Effector memory CD8-positive, alpha-beta T cell (primary cell): ENCODE measurements at regions not wholly inside any gene's neighbourhood (a gene's known extent, or its start where the extent isn't known, plus 50 kb on each side); places are given as distances from the start of the nearest gene placed in this dataset.
A peak's percentile ranks its signal among the peaks of the same experiment; 100 is the strongest.
"Not testable (repeated sequence)": the region's sequence is repeated elsewhere in the genome, so short reads cannot be mapped to it uniquely, and the experiment has no call there.

ENCODE experiments used
- ATAC-seq: fragments of 150-1000 bp; cut with Tn5 transposase; replicated peaks from 2 replicates; pipeline ENCODE4 v1.10.0; 2021; ENCODE audit warnings: mild to moderate bottlenecking, moderate library complexity
- DNase-seq, 3 experiments: peaks; one replicate each; pipeline ENCODE4 v3.0.0; 2021
- H3K27ac Mint-ChIP-seq, 2 donors: one replicate each; pipeline ENCODE4 v1.8.0; 2022; ENCODE audit warnings: mild to moderate bottlenecking in 2 of 2, mixed read lengths in 2 of 2, moderate library complexity in 2 of 2
- H3K27me3 Mint-ChIP-seq, 2 donors: one replicate each; pipeline ENCODE4 v1.8.0; 2022; ENCODE audit warnings: mixed read lengths in 2 of 2
- H3K36me3 Mint-ChIP-seq: one replicate; pipeline ENCODE4 v1.8.0; 2022; ENCODE audit warnings: mild to moderate bottlenecking, moderate library complexity, mixed read lengths; ENCODE audit not compliant: insufficient read depth
- H3K4me1 Mint-ChIP-seq, 2 donors: one replicate each; pipeline ENCODE4 v1.8.0; 2022; ENCODE audit warnings: low read depth in 2 of 2, mixed read lengths in 2 of 2
- H3K4me3 Mint-ChIP-seq, 2 donors: one replicate each; pipeline ENCODE4 v1.8.0; 2022; ENCODE audit warnings: mild to moderate bottlenecking in 2 of 2, mixed read lengths in 2 of 2, moderate library complexity in 2 of 2
- H3K9me3 Mint-ChIP-seq, 2 donors: one replicate each; pipeline ENCODE4 v1.8.0; 2022; ENCODE audit warnings: mixed read lengths in 2 of 2

GRCh38 chr7:66464059-66464458 is 164.6 kb upstream of the KCTD7 start:
- Mint-ChIP-seq H3K27ac (no peak overlapping the region), H3K27me3 (no peaks in the 10 kb centered on the region), H3K4me3 (no peak overlapping the region), H3K9me3 (peaks cover 2 to 8% of the 10 kb centered on the region in 2 donors), H3K36me3 (peaks cover 4% of the 10 kb centered on the region), H3K4me1 (no peaks in the 10 kb centered on the region)
- no peak for DNase-seq
- ATAC-seq = no peak

GRCh38 chr7:66466081-66466600 is 162.5 kb upstream of the KCTD7 start:
- H3K9me3 Mint-ChIP-seq = peaks cover 2 to 7% of the 10 kb centered on the region in 2 donors
- no peaks in the 10 kb centered on the region for H3K4me1 Mint-ChIP-seq
- H3K36me3 Mint-ChIP-seq = peaks cover 4% of the 10 kb centered on the region
- H3K4me3 Mint-ChIP-seq = no peak overlapping the region
- no peaks in the 10 kb centered on the region for H3K27me3 Mint-ChIP-seq
- DNase-seq (no peak), ATAC-seq (no peak)
- no peak overlapping the region for H3K27ac Mint-ChIP-seq

- peaks cover 4% of the 10 kb centered on the region for H3K36me3 Mint-ChIP-seq
- DNase-seq (no peak), ATAC-seq (no peak)
- H3K27ac Mint-ChIP-seq = no peak overlapping the region
- no peak overlapping the region for H3K4me3 Mint-ChIP-seq
- no peaks in the 10 kb centered on the region for H3K9me3 Mint-ChIP-seq
- H3K27me3 Mint-ChIP-seq = no peaks in the 10 kb centered on the region
- no peaks in the 10 kb centered on the region for H3K4me1 Mint-ChIP-seq
Measured at GRCh38 chr7:66467887-66468286, 160.8 kb upstream of the KCTD7 start.

DNA sequence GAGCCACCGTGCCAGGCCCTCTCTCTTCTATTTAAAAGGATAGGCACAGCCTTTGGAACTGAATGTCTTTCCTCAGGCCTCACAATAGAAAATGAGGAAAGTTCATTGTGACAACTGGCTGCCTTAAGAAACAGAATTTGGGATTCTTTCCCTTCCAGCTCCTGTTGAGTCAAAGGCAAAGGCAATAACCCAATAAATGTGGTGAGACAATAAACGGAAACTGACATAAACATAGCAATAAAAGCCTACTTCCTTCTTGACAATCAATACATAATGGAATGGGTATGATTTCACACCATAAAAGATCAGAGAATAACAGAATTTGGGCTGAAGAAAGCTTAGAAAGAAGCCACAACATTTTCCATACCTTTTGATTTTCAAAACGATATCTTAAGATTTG is 155.6 kb upstream of the KCTD7 start:
- not testable (repeated sequence) for H3K4me1 Mint-ChIP-seq, H3K27me3 Mint-ChIP-seq, H3K27ac Mint-ChIP-seq

GRCh38 chr7:66474441-66474840 is 154.2 kb upstream of the KCTD7 start:
- DNase-seq = no peak
- no peak for ATAC-seq
- H3K27ac Mint-ChIP-seq = no peak overlapping the region
- no peak overlapping the region for H3K4me3 Mint-ChIP-seq
- H3K4me1 Mint-ChIP-seq = no peaks in the 10 kb centered on the region
- peaks cover 29% of the 10 kb centered on the region for H3K36me3 Mint-ChIP-seq
- H3K27me3 Mint-ChIP-seq = no peaks in the 10 kb centered on the region
- no peaks in the 10 kb centered on the region for H3K9me3 Mint-ChIP-seq

More for the DNA sequence above, 155.6 kb upstream of the KCTD7 start:
- H3K36me3 Mint-ChIP-seq = peaks cover 19% of the 10 kb centered on the region
- DNase-seq, H3K4me3 Mint-ChIP-seq, H3K9me3 Mint-ChIP-seq, ATAC-seq: not testable (repeated sequence)

- peaks cover 32% of the 10 kb centered on the region for H3K36me3 Mint-ChIP-seq
- not testable (repeated sequence) for H3K4me3 Mint-ChIP-seq, DNase-seq, H3K9me3 Mint-ChIP-seq, ATAC-seq, H3K4me1 Mint-ChIP-seq, H3K27ac Mint-ChIP-seq, H3K27me3 Mint-ChIP-seq
Measured at GRCh38 chr7:66476056-66476455, 152.6 kb upstream of the KCTD7 start.

GRCh38 chr7:66477822-66478397 is 150.8 kb upstream of the KCTD7 start:
- H3K4me3 Mint-ChIP-seq, H3K27me3 Mint-ChIP-seq, H3K9me3 Mint-ChIP-seq, H3K4me1 Mint-ChIP-seq, ATAC-seq, DNase-seq: not testable (repeated sequence)
- Mint-ChIP-seq H3K27ac (peak overlapping the region in 1 of 2 donors; percentile 16), H3K36me3 (peaks cover 38% of the 10 kb centered on the region)

DNA sequence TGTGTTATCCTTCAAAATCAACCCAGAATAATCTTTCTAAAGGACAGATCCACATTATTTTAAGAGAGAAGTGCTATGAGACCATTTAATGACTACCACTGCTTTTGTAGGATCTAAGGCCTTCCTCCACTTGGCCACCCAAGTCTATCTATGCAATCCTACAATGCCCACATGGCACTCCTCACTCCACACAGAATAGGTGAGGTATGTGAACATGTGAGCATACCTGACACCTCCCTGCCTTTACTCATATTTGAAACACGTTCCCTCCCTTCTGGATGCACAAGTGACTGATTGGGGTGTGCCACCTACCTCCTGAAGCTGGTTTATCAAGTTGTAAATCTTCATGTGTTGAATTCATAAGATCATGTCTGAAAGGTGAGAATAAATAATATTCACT is 147.5 kb upstream of the KCTD7 start:
- not testable (repeated sequence) for H3K27me3 Mint-ChIP-seq, ATAC-seq, H3K4me3 Mint-ChIP-seq, H3K9me3 Mint-ChIP-seq, DNase-seq, H3K4me1 Mint-ChIP-seq, H3K27ac Mint-ChIP-seq
- H3K36me3 Mint-ChIP-seq = peaks cover 27% of the 10 kb centered on the region

GRCh38 chr7:66489065-66489464 is 139.6 kb upstream of the KCTD7 start:
- peaks cover 22% of the 10 kb centered on the region for H3K36me3 Mint-ChIP-seq
- H3K4me3 Mint-ChIP-seq, ATAC-seq, H3K9me3 Mint-ChIP-seq, H3K27me3 Mint-ChIP-seq, DNase-seq, H3K4me1 Mint-ChIP-seq, H3K27ac Mint-ChIP-seq: not testable (repeated sequence)

- peak overlapping the region; percentile 63 to 74 for H3K27ac Mint-ChIP-seq
- not testable (repeated sequence) for H3K4me3 Mint-ChIP-seq
Measured at GRCh38 chr7:66489741-66490140, 138.9 kb upstream of the KCTD7 start.

DNA sequence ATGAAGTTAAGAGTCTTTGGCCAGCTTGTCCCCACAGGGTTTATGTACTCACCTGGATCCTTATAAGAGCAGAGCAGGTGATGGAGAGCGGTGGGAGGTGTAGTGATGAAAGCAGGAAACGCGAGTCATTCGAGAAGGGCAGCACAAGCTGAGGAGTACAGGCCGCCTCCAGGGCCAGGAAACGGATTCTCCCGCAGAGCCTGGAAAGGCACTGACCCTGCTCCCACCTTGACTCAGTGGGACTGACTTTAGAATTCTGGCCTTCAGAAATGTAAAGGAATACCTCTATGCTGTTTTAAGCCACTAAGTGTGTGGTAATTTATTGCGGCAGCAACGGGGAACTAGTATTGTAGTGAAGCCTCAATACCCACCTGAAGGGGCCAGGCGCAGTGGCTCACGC is 137.7 kb upstream of the KCTD7 start:
- H3K27me3 Mint-ChIP-seq, ATAC-seq, H3K9me3 Mint-ChIP-seq, H3K27ac Mint-ChIP-seq, H3K4me3 Mint-ChIP-seq, DNase-seq, H3K4me1 Mint-ChIP-seq: not testable (repeated sequence)
- H3K36me3 Mint-ChIP-seq = peaks cover 24% of the 10 kb centered on the region

More at GRCh38 chr7:66489741-66490140, 138.9 kb upstream of the KCTD7 start:
- not testable (repeated sequence) for H3K9me3 Mint-ChIP-seq, DNase-seq, H3K4me1 Mint-ChIP-seq, ATAC-seq, H3K27me3 Mint-ChIP-seq
- peaks cover 24% of the 10 kb centered on the region for H3K36me3 Mint-ChIP-seq

- not testable (repeated sequence) for H3K9me3 Mint-ChIP-seq, DNase-seq, ATAC-seq, H3K27me3 Mint-ChIP-seq, H3K4me1 Mint-ChIP-seq
- Mint-ChIP-seq H3K4me3 (peak overlapping the region; percentile 87 to 92), H3K27ac (peak overlapping the region; percentile 99), H3K36me3 (peaks cover 22% of the 10 kb centered on the region)
Measured at GRCh38 chr7:66492405-66492804, 136.3 kb upstream of the KCTD7 start.

DNA sequence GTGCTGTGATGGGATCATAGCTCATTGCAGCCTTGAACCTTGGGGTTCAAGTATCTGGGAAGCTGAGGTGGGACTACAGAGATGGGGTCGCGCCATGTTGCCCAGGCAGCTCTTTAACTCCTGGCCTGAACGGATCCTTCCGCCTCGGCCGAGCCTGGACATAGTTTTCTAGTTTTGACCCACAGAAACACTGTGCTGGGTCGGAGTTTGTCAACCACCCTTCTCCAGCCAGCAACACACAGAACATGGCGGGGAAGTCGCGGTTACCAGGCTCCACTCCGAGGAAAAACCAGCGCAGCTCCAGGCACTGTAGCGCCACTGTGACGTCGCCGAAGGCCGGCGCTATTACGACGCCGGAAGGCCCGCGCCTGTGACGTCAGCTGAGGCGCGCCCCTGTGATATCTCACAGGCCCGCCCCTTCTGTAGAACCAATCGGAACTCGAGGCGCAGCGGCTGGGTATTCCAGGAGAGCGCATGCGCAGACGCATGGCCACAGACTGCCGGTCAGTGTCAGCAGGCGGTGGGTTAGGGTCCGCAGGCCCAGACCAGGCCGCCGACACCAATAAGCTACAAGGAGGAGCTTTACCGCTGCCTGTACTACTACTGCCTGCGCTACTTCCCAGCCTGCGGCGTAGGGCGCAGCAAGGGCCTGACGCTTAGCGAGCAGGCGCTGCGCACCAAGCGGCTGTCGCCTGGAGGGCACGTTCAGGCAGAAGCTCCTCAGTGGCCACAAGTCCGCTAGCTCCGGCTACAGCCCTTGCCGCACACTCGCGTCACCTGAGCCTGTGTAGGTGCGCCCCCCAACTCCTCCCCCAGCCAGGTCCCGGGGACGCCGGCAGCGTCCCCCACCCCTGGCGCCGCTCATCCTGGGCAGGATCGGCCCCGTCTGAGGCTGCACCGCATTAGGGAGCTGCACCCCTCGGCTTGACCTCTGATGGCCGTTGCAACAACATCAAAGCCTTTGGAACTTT is 135.2 kb upstream of the KCTD7 start:
- peaks cover 22% of the 10 kb centered on the region for H3K36me3 Mint-ChIP-seq
- no peaks in the 10 kb centered on the region for H3K27me3 Mint-ChIP-seq
- no peaks in the 10 kb centered on the region for H3K9me3 Mint-ChIP-seq
- H3K4me3 Mint-ChIP-seq = peak overlapping the region; percentile 87 to 92
- peaks cover 7 to 9% of the 10 kb centered on the region in 2 donors for H3K4me1 Mint-ChIP-seq
- DNase-seq (peak; percentile 94 to 95 (median 94)), ATAC-seq (peak; percentile 94)
- peak overlapping the region; percentile 99 for H3K27ac Mint-ChIP-seq

DNA sequence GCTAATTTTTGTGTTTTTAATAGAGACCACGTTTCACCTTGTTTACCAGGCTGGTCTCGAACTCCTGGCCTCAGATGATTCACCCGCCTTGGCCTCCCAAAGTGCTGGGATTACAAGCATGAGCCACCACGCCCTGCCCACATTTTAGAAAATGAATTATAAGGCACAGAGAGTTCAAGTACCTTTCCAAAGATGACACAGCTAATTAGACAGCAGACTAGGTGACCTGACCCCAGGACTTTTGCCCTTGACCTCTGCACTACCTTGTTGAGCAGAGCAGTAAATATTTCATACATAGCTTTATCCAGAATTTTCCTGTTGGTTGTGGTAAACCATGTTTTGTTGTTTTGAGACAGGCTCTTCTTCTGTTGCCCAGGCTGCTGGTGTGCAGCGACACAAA is 131.3 kb upstream of the KCTD7 start:
- no peak overlapping the region for H3K4me3 Mint-ChIP-seq
- no peaks in the 10 kb centered on the region for H3K9me3 Mint-ChIP-seq
- H3K27me3 Mint-ChIP-seq = no peaks in the 10 kb centered on the region
- DNase-seq (no peak), ATAC-seq (no peak)
- H3K27ac Mint-ChIP-seq = no peak overlapping the region
- H3K4me1 Mint-ChIP-seq = peaks cover 4 to 5% of the 10 kb centered on the region in 2 donors
- peaks cover 15% of the 10 kb centered on the region for H3K36me3 Mint-ChIP-seq
